ENCODE measurements at regions not wholly inside any gene's neighbourhood (a gene's known extent, or its start where the extent isn't known, plus 50 kb on each side); places are given as distances from the start of the nearest gene placed in this dataset.

DNA sequence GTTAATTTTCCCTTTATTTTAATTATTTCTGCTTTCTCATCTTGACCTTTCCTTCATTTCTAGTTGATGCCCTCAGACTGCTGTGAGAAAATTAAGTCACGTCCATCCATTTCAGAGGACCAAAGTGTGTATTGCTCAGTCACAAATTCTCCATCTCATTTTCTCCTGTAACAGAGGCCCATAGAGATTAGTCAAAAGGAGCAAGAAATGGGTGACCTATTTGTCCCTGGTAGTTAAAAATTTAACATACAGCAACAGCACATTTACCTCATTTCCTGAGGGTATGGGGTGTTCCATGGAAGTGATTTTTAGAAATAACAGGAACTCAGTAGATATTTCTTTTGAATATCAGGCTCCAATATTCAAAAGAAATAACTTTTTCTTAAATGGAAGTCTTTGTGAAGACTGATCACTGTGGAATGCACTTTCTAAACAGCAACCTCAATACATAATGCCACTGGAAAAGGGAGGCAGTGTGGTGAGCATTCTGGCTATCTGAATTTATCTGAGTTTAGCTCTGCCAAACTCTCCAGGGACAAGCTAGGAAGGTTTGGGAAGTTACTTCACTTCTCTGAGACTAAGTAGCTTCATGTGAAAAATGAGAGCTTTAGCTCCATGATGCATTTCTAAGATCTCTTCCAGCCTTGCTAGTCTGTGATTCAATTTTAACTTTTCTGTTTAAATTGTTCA, 808.2 kb downstream of the SQOR start:
- intact Hi-C loops (cut with micrococcal nuclease) = no loop called here
- H3K27ac ChIP-seq (replicated peaks) = no peak overlapping the region
- H3K36me3 ChIP-seq = no peaks in the 10 kb centered on the region
- no peak overlapping the region for H3K4me3 ChIP-seq
- TF ChIP-seq, protein P1, sequence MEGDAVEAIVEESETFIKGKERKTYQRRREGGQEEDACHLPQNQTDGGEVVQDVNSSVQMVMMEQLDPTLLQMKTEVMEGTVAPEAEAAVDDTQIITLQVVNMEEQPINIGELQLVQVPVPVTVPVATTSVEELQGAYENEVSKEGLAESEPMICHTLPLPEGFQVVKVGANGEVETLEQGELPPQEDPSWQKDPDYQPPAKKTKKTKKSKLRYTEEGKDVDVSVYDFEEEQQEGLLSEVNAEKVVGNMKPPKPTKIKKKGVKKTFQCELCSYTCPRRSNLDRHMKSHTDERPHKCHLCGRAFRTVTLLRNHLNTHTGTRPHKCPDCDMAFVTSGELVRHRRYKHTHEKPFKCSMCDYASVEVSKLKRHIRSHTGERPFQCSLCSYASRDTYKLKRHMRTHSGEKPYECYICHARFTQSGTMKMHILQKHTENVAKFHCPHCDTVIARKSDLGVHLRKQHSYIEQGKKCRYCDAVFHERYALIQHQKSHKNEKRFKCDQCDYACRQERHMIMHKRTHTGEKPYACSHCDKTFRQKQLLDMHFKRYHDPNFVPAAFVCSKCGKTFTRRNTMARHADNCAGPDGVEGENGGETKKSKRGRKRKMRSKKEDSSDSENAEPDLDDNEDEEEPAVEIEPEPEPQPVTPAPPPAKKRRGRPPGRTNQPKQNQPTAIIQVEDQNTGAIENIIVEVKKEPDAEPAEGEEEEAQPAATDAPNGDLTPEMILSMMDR (IDR thresholded peaks at IDR 0.05; ENCODE audit: borderline replicate concordance) = no peak
- no peaks in the 10 kb centered on the region for H3K27me3 ChIP-seq (ENCODE audit: low read depth)
- H3K9me3 ChIP-seq (replicated peaks) = peaks cover 5% of the 10 kb centered on the region
- no peak for DNase-seq
- H3K4me1 ChIP-seq = no peaks in the 10 kb centered on the region

DNA sequence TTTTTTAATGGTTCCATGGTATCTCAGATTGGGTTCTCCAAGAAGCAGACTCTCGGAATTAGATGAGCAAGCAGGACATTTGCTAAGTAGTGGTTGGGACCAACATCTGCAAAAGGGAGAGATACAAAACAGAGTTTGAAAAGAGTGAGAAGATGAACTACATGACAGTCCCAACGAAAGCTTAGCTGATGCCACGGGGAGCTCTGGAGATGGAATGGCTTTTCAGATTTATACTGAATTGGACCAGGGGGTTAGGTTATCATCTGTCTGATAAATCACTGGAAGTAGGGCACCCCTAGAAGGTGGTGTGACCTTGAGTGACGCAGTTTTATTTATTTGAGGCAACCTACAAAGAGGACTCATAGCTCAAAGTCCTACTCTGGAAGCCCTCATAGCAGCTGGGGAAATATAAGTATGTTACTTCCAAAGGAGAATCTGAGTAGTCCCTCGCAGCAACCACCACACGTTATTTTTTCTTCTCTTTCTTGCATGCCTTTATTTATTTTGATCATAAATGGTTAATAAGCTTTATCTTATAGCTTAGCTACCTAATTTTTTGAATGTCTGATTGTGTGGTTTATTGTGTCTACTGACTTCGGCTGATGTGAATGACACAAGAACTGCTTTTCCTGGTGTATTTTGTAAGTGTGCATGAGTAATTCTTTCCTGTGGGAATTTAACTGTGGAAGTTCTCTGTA, 815.4 kb downstream of the SQOR start:
- H3K27me3 ChIP-seq (ENCODE audit: low read depth) = no peaks in the 10 kb centered on the region
- H3K27ac ChIP-seq (replicated peaks) = no peak overlapping the region
- no peak for DNase-seq
- intact Hi-C loops (cut with micrococcal nuclease) = no loop called here
- TF ChIP-seq, protein P1 (IDR thresholded peaks at IDR 0.05; ENCODE audit: borderline replicate concordance) = no peak
- no peaks in the 10 kb centered on the region for H3K36me3 ChIP-seq
- peaks cover 3% of the 10 kb centered on the region for H3K9me3 ChIP-seq (replicated peaks)
- H3K4me1 ChIP-seq = no peaks in the 10 kb centered on the region
- H3K4me3 ChIP-seq = no peak overlapping the region

DNA sequence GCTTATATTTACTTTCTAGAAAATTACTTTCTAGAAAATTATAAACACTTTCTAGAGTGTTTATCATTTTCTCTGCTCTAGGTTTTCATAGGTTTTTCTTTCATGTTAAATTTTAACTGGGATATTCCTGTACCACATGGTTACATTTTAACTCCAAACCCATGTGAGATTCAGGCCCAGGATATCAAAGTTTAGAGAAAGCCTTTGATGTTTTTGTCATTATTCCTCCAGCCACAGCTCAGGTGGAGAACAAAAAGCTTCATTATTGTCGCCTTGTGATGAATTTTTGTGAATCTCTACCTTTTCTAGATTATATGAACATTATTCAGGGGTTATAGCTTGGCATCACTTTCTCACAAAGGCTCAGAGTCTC, 816.0 kb downstream of the SQOR start:
- TF ChIP-seq, protein P1 (IDR thresholded peaks at IDR 0.05; ENCODE audit: borderline replicate concordance) = no peak
- Histone ChIP-seq H3K4me1 (no peaks in the 10 kb centered on the region), H3K27ac (replicated peaks) (no peak overlapping the region), H3K9me3 (replicated peaks) (no peaks in the 10 kb centered on the region), H3K27me3 (ENCODE audit: low read depth) (no peaks in the 10 kb centered on the region), H3K4me3 (no peak overlapping the region), H3K36me3 (no peaks in the 10 kb centered on the region)
- DNase-seq = no peak
- intact Hi-C loops (cut with micrococcal nuclease) = no loop called here

DNA sequence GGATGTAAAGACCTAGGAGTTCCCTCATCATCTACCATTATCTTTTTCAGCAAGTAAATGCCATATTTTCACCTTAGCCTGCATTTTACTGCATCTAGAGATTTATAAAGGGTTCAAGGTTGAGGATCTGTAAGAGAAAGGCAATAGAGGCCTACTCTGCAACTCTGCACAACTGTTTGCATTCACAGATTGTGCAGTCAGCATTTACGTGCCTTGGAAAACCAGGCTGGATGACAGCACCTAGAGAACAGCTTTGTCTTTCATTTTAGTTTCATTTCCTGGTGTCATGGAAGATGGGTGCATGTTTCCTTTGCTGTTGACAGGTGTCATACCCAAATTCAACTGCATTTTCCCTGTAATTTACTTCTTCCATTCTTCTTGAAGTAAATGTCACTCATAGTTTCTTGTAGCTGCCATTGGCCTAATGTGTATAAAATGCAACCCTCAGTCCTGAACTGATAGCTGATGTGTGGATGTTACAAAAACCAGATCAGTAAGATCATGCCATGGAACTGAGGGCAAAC, 817.5 kb downstream of the SQOR start:
- intact Hi-C loops (cut with micrococcal nuclease) = no loop called here
- no peaks in the 10 kb centered on the region for H3K27me3 ChIP-seq (ENCODE audit: low read depth)
- TF ChIP-seq, protein P1 (IDR thresholded peaks at IDR 0.05; ENCODE audit: borderline replicate concordance) = no peak

DNA sequence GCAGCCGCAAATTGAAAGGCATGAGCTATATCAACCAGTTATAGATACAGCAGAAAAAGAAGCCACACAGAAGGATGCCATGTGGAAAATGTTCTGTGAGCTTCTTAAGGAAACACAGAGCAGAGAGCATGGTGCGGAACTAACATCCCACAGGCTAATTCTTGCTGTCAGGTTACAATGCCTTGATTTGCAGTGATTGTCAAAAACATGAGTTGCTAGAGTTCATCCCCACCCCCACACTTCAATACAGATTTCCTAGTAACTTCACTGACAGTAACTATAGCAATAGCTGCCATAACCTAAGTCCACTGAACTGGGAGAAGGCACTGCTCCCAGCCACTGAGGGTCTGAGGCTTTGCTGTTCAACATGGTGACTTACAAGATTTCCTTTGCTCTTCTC, 821.6 kb downstream of the SQOR start:
- no peaks in the 10 kb centered on the region for H3K9me3 ChIP-seq (replicated peaks)
- TF ChIP-seq, protein P1 (IDR thresholded peaks at IDR 0.05; ENCODE audit: borderline replicate concordance) = no peak
- DNase-seq = no peak
- H3K27ac ChIP-seq (replicated peaks) = no peak overlapping the region
- H3K36me3 ChIP-seq = no peaks in the 10 kb centered on the region
- H3K27me3 ChIP-seq (ENCODE audit: low read depth) = no peaks in the 10 kb centered on the region
- H3K4me1 ChIP-seq = no peaks in the 10 kb centered on the region
- no peak overlapping the region for H3K4me3 ChIP-seq
- intact Hi-C loops (cut with micrococcal nuclease) = no loop called here

More for the DNA sequence above, 817.5 kb downstream of the SQOR start:
- no peak for DNase-seq
- Histone ChIP-seq H3K36me3 (no peaks in the 10 kb centered on the region), H3K27ac (replicated peaks) (no peak overlapping the region), H3K4me1 (no peaks in the 10 kb centered on the region), H3K4me3 (no peak overlapping the region), H3K9me3 (replicated peaks) (no peaks in the 10 kb centered on the region)
